Endothelial cell of umbilical vein (primary cell): ENCODE measurements at regions not wholly inside any gene's neighbourhood (a gene's known extent, or its start where the extent isn't known, plus 50 kb on each side); places are given as distances from the start of the nearest gene placed in this dataset.
"Not testable (repeated sequence)": the region's sequence is repeated elsewhere in the genome, so short reads cannot be mapped to it uniquely, and the experiment has no call there.

Experiments used
- BruUV-seq: library from RNA; stranded (reverse); fragments of 400-500 nt; replicated peaks from 2 replicates; lab custom pipeline; 2021; lab: Mats Ljungman, UMichigan
- CTCF ChIA-PET: fragments of 300-600, 350-600 bp; sonication (Branson Sonifier 250); formaldehyde crosslinking; loops from one replicate; lab custom pipeline; 2021; ENCODE audit warnings: antibody characterized with exemption, inconsistent platforms; lab: Charles Lee
- POLR2A ChIA-PET: fragments of 300-600, 350-600 bp; sonication (Branson Sonifier 250); formaldehyde crosslinking; loops from one replicate; lab custom pipeline; 2021; ENCODE audit warnings: antibody characterized with exemption, inconsistent platforms; lab: Charles Lee
- DNase-seq: peaks from one replicate; pipeline ENCODE4 v3.0.0-alpha.2; 2011; ENCODE audit warnings: low read depth, low spot score
- FAIRE-seq: peaks from 2 replicates; lab custom pipeline; 2011; peaks lifted over from hg19 to GRCh38; lab: Jason Lieb, UNC
- H2AFZ ChIP-seq: 2 replicates; pipeline ENCODE4 v1.6.0; 2012; ENCODE audit warnings: low read depth, low read length, control low read depth, inconsistent platforms
- H3K27ac ChIP-seq: 2 replicates; pipeline ENCODE4 v1.5.1; 2011; ENCODE audit warnings: low read depth, mild to moderate bottlenecking, control low read depth, low read length, moderate library complexity; ENCODE audit not compliant: insufficient read depth
- H3K27me3 ChIP-seq, 2 experiments: 2 replicates each; pipeline versions ENCODE4 v1.6.0 to v1.6.1; 2011; ENCODE audit warnings: low read length in 2 of 2, mixed read lengths in 1 of 2; ENCODE audit not compliant: control insufficient read depth in 2 of 2, insufficient read depth in 2 of 2
- H3K36me3 ChIP-seq, 2 experiments: 2 replicates in 1 of 2; 3 replicates in 1 of 2; pipeline ENCODE4 v1.5.1; 2011; ENCODE audit warnings: low read length in 2 of 2, mild to moderate bottlenecking in 1 of 2, moderate library complexity in 1 of 2; ENCODE audit not compliant: control insufficient read depth in 2 of 2, insufficient read depth in 2 of 2; ENCODE audit errors: extremely low read depth in 1 of 2
- H3K4me1 ChIP-seq: 3 replicates; pipeline ENCODE4 v1.5.1; 2011; ENCODE audit warnings: mild to moderate bottlenecking, low read length; ENCODE audit not compliant: control insufficient read depth, insufficient read depth; ENCODE audit errors: extremely low read depth
- H3K4me2 ChIP-seq: 2 replicates; pipeline ENCODE4 v1.6.1; 2011; ENCODE audit warnings: low read length, control low read depth, mixed read lengths; ENCODE audit not compliant: insufficient read depth
- H3K4me3 ChIP-seq, 3 experiments: fragments of 200-600 bp in 1 of 3; sonication (generic), shearing (Covaris generic) in 1 of 3; replicated peaks in 1 of 3; 2 replicates each; pipeline ENCODE4 v1.5.1; 2011 to 2016; ENCODE audit warnings: control low read depth in 3 of 3, low read length in 3 of 3, mild to moderate bottlenecking in 2 of 3, inconsistent platforms in 1 of 3, low read depth in 1 of 3, moderate library complexity in 1 of 3; ENCODE audit not compliant: insufficient read depth in 1 of 3
- H3K79me2 ChIP-seq: 2 replicates; pipeline ENCODE4 v1.6.0; 2012; ENCODE audit warnings: low read length, inconsistent platforms; ENCODE audit not compliant: control insufficient read depth, insufficient read depth
- H3K9ac ChIP-seq: replicated peaks from 2 replicates; pipeline ENCODE3; 2011; ENCODE audit warnings: low read length, control low read depth; ENCODE audit not compliant: insufficient read depth; ENCODE audit errors: extremely low read depth
- H3K9me1 ChIP-seq: replicated peaks from 3 replicates; pipeline ENCODE4 v1.6.0; 2011; ENCODE audit warnings: mild to moderate bottlenecking, low read length; ENCODE audit not compliant: control insufficient read depth, insufficient read depth; ENCODE audit errors: extremely low read depth
- H3K9me3 ChIP-seq: replicated peaks from 2 replicates; pipeline ENCODE4 v1.5.1; 2012; ENCODE audit warnings: low read length, inconsistent platforms; ENCODE audit not compliant: control insufficient read depth, insufficient read depth
- H4K20me1 ChIP-seq: replicated peaks from 2 replicates; pipeline ENCODE3; 2011; ENCODE audit warnings: mild to moderate bottlenecking, low read length; ENCODE audit not compliant: control insufficient read depth, insufficient read depth; ENCODE audit errors: extremely low read depth
- CTCF ChIP-seq, 2 donors: IDR thresholded peaks; 1 replicate in 1 of 2; 2 replicates in 1 of 2; pipeline ENCODE4 v1.5.1; 2011; ENCODE audit warnings: low read length in 2 of 2, mild to moderate bottlenecking in 2 of 2, moderate library complexity in 2 of 2, control low read depth in 1 of 2, inconsistent platforms in 1 of 2, low read depth in 1 of 2; ENCODE audit not compliant: insufficient read depth in 1 of 2; ENCODE audit errors: extremely low read depth in 1 of 2
- EZH2 ChIP-seq: IDR thresholded peaks from 2 replicates; pipeline ENCODE4 v1.6.1; 2012; ENCODE audit warnings: borderline replicate concordance, low read depth, mild to moderate bottlenecking, moderate library complexity, low read length, inconsistent platforms; ENCODE audit not compliant: severe bottlenecking
- FOS ChIP-seq: IDR thresholded peaks from 2 replicates; pipeline ENCODE4 v1.6.1; 2011; ENCODE audit warnings: mild to moderate bottlenecking, low read length, moderate library complexity, borderline replicate concordance; ENCODE audit not compliant: insufficient read depth
- GATA2 ChIP-seq: IDR thresholded peaks from 2 replicates; pipeline ENCODE4 v1.7.0; 2011; ENCODE audit warnings: low read depth, mild to moderate bottlenecking, moderate library complexity, mixed read lengths, low read length; ENCODE audit not compliant: insufficient read length, insufficient read depth
- JUN ChIP-seq: IDR thresholded peaks from 2 replicates; pipeline ENCODE4 v1.6.1; 2011; ENCODE audit warnings: borderline replicate concordance, low read depth; ENCODE audit not compliant: insufficient read length, insufficient read depth
- MAX ChIP-seq: IDR thresholded peaks from 2 replicates; pipeline ENCODE4 v1.6.1; 2011; ENCODE audit not compliant: insufficient read depth, insufficient read length
- MYC ChIP-seq: IDR thresholded peaks from one replicate; pipeline ENCODE4 v1.6.1; 2011; ENCODE audit warnings: mild to moderate bottlenecking, low read depth, low read length
- POLR2A ChIP-seq: IDR thresholded peaks from 2 replicates; pipeline ENCODE4 v1.6.1; 2012; ENCODE audit warnings: low read depth, mild to moderate bottlenecking, control low read depth, low read length
- POLR2AphosphoS5 ChIP-seq: IDR thresholded peaks from 2 replicates; pipeline ENCODE4 v1.6.1; 2012; ENCODE audit warnings: low read depth, mild to moderate bottlenecking, control low read depth, low read length, moderate library complexity; ENCODE audit not compliant: insufficient read depth
- dilution Hi-C: fragments of 300-500 bp; cut with MboI; formaldehyde crosslinking; loops from one replicate; pipeline ENCODE4 v1.15.0; 2019; ENCODE audit warnings: low sequenced_read_pairs; ENCODE audit not compliant: extremely low pct_ligation_motif_present
- intact Hi-C: fragments of 100-400 bp; cut with micrococcal nuclease; formaldehyde crosslinking; loops from one replicate; pipeline ENCODE4 v1.10.0; 2022

- Histone ChIP-seq H4K20me1 (no peaks in the 10 kb centered on the region), H3K27ac (no peak overlapping the region), H3K4me2 (no peak overlapping the region), H3K4me3 (no peak overlapping the region), H3K79me2 (no peaks in the 10 kb centered on the region), H3K9me1 (no peaks in the 10 kb centered on the region), H3K9ac (no peak overlapping the region), H2AFZ (no peak overlapping the region), H3K9me3 (no peaks in the 10 kb centered on the region), H3K4me1 (no peaks in the 10 kb centered on the region), H3K27me3 (no peaks in the 10 kb centered on the region), H3K36me3 (no peaks in the 10 kb centered on the region)
- ChIA-PET CTCF (interaction anchor here (0.6 kb wide), 1 partner anchor 12 kb away, joined by 3 read pairs; no protein-coding TSS in a partner anchor), POLR2A (no interaction called here)
- DNase-seq (no peak), FAIRE-seq (no peak)
- TF ChIP-seq POLR2A (no peak), JUN (no peak), CTCF (IDR thresholded peaks at IDR 0.05; ENCODE audit: extremely low read depth in 1 of 2, insufficient read depth in 1 of 2, low read depth in 1 of 2, low read length in 2 of 2) (no peak), FOS (no peak), GATA2 (no peak), MAX (no peak), MYC (no peak), POLR2AphosphoS5 (no peak), EZH2 (no peak)
- intact Hi-C loops (no loop called here), dilution Hi-C loops (no loop called here)
- BruUV-seq, result no TSS peak
Observed at GRCh38 chr1:87435484-87435883, 106.8 kb downstream of the LMO4 start.

- dilution Hi-C loops, H3K27me3 ChIP-seq, intact Hi-C loops, H3K27ac ChIP-seq, H2AFZ ChIP-seq, H3K9me3 ChIP-seq, H3K79me2 ChIP-seq, H3K4me3 ChIP-seq, FAIRE-seq, H3K4me2 ChIP-seq, POLR2A ChIA-PET, H4K20me1 ChIP-seq, DNase-seq, H3K36me3 ChIP-seq, H3K4me1 ChIP-seq, BruUV-seq, H3K9ac ChIP-seq, CTCF ChIA-PET, H3K9me1 ChIP-seq: not testable (repeated sequence)
Observed at GRCh38 chr1:87436115-87436514, 107.4 kb downstream of the LMO4 start.
